ENCODE measurements at regions not wholly inside any gene's neighbourhood (a gene's known extent, or its start where the extent isn't known, plus 50 kb on each side); places are given as distances from the start of the nearest gene placed in this dataset.

DNA sequence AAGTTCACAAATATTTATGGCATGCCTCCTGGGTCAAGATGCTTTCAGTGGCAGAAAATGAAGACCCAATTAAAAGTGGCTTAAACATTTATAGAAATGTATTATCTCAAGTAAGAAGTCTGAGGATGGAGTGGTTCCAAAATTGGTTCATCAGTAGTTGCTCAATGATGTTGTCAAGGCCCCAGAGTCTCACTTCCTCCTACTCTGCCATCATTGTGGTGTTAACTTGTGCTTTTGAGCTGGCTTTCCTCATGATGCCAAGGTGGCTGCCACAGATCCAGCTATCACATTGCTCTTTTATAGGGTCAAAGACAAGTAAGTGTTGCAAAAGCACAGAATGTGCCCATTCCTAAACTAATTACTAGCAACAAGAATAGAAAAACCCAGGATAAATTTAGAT lies 404.6 kb upstream of the NRP1 start:
- TF ChIP-seq, protein P1, sequence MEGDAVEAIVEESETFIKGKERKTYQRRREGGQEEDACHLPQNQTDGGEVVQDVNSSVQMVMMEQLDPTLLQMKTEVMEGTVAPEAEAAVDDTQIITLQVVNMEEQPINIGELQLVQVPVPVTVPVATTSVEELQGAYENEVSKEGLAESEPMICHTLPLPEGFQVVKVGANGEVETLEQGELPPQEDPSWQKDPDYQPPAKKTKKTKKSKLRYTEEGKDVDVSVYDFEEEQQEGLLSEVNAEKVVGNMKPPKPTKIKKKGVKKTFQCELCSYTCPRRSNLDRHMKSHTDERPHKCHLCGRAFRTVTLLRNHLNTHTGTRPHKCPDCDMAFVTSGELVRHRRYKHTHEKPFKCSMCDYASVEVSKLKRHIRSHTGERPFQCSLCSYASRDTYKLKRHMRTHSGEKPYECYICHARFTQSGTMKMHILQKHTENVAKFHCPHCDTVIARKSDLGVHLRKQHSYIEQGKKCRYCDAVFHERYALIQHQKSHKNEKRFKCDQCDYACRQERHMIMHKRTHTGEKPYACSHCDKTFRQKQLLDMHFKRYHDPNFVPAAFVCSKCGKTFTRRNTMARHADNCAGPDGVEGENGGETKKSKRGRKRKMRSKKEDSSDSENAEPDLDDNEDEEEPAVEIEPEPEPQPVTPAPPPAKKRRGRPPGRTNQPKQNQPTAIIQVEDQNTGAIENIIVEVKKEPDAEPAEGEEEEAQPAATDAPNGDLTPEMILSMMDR (conservative IDR thresholded peaks at IDR 0.05 in 1 of 2, IDR thresholded peaks at IDR 0.05 in 1 of 2; ENCODE audit: low read depth in 1 of 2, low read length in 2 of 2), result no peak
- no peak for TF ChIP-seq EZH2 (IDR thresholded peaks at IDR 0.05; ENCODE audit: low read length, missing control alignments)
